H1 (cell line): ENCODE measurements at regions not wholly inside any gene's neighbourhood (a gene's known extent, or its start where the extent isn't known, plus 50 kb on each side); places are given as distances from the start of the nearest gene placed in this dataset.

ENCODE experiments used
- BACH1 ChIP-seq: IDR thresholded peaks from 2 replicates; pipeline ENCODE4 v1.6.1; 2012; ENCODE audit warnings: low read length, improper control_type of control experiment
- CBX5 ChIP-seq: fragments of 300-800, 300-1000 bp; sonication (generic); IDR thresholded peaks from 2 replicates; pipeline ENCODE4 v1.7.1; 2016; ENCODE audit warnings: antibody characterized with exemption, low read length, low read depth
- CHD7 ChIP-seq: fragments of 300-600 bp; sonication (generic); IDR thresholded peaks from 2 replicates; pipeline ENCODE4 v1.7.1; 2012; ENCODE audit warnings: low read length, moderate library complexity, mild to moderate bottlenecking, inconsistent platforms; ENCODE audit not compliant: insufficient replicate concordance
- YY1 ChIP-seq: IDR thresholded peaks from 2 replicates; pipeline ENCODE4 v1.6.1; 2011; ENCODE audit warnings: low read depth, mild to moderate bottlenecking, low read length

DNA sequence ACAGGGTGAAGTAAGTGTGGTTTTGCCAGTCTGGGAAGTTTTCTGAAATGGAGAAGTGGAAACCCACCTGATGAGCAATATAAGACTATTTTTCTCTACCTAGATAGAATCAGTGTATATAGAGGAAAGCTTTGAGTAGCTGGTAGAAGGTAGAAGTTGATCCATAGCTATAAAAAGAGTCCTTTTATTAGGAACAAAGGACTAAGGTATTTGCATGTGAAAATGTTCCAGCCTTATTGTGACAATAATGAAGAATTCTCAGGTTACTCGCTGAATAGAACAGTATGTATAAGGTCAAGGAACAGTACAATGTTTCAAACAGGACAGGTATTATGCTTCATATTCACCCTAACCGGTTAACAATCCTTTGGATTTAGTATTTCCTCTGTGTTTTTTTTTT lies 972.2 kb downstream of the OTOL1 start (continued):
- TF ChIP-seq CHD7 = no peak
- no peak for TF ChIP-seq CBX5
- TF ChIP-seq YY1 = no peak
- no peak for TF ChIP-seq BACH1
- TF ChIP-seq, all 59 proteins: peak for 0
